ENCODE measurements at regions not wholly inside any gene's neighbourhood (a gene's known extent, or its start where the extent isn't known, plus 50 kb on each side); places are given as distances from the start of the nearest gene placed in this dataset.
"Not testable (repeated sequence)": the region's sequence is repeated elsewhere in the genome, so short reads cannot be mapped to it uniquely, and the experiment has no call there.

DNA sequence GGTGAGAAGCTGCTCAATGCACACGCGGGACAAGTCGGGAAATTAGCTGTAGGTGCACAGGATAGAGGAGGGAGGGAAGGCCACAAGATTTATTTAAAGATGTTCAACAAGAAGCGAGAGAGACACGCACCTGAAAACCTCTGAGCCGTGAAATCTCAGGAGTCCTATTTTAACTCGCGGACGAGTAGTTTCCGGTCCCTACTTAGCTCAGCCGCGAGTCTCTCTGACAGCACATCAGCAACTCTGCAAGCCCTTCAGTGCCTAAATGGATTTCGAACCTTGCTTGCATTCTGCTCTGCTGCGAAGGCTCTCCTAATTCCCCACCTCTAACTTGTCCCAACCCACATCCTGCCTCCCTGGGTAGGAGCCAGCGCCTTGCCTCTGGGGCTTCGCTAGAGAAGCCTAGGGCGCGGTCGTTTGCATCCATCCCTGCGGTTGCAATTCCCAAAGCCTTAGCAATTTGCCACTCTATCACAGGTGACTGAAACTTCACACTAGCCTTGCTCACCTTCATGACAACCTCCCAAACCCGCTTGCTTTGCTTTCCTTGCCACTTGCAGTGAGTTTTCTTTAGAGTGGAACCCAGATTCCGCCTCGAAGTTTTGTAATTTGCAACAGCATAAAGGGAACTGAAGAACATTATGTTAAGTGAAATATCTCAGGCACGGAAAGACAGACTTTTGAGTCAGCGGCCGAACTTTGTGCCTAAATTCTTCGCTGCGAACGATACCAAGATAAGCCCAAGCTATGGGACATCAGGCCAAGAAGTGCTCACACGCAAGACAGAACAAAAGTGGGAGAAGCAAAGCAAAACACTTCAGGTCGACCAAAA is 202.8 kb downstream of the KDM5D start:
- DNase-seq, result no peak

DNA sequence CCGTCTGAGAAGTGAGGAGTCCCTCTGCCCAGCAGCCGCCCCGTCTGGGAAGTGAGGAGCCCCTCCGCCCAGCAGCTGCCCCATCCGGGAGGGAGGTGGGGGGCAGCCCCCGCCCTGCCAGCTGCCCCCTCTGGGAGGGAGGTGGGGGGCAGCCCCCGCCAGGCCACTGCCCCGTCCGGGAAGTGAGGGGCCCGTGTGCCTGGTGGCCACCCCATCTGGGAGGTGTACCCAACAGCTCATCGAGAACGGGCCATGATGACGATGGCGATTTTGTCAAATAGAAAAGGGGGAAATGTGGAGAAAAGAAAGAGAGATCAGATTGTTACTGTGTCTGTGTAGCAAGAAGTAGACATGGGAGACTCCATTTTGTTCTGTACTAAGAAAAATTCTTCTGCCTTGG is 208.8 kb downstream of the KDM5D start:
- not testable (repeated sequence) for DNase-seq

- DNase-seq, result no peak
Observed at GRCh38 chrY:19521976-19522375, 222.6 kb downstream of the KDM5D start.

- no peak for DNase-seq
Observed at GRCh38 chrY:19503092-19503449, 241.5 kb downstream of the KDM5D start.

- DNase-seq, result no peak
Observed at GRCh38 chrY:19502169-19503091, 242.1 kb downstream of the KDM5D start.

GRCh38 chrY:19498556-19498955 is 246.0 kb downstream of the KDM5D start:
- no peak for DNase-seq

DNA sequence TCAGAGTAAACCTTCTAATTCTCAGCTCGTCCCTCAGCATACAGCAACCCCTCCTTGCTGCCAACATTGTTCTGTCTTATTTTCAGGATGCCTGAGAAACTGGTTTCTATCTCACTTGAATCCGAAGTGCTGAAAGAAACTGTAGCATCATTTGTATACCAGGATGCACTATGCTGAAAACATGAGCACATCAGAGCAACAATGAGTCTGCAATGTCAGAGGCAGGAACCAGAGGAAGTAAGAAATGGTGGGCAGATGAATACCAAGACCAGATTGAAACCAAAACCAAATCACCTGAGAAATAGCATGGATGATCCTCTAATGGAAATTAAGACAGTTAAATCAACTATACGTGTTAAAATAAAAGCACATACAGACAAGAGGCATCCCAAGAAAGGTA is 257.0 kb downstream of the KDM5D start:
- no peak for DNase-seq

GRCh38 chrY:19484997-19485396 is 259.5 kb downstream of the KDM5D start:
- DNase-seq, result no peak

GRCh38 chrY:19479141-19479540 is 265.4 kb downstream of the KDM5D start:
- DNase-seq, result no peak

DNA sequence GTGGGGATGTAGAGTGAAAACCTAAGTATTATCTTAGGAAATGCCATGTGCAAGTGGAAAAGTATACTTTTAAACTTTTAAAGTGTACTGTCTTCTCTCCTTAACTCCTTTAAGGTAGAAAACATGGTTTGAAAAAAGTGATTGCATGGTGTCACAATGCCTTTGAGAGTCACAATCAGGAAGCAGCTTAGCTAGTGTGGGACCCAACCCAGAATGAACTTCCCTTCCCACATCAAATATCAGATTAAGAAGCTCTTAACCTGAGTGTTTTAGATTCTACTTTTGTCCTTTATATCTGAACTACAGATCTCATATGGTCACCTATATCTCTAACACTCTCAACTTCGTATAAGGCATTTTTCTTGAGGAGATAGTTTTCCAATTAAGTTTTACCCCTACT is 266.6 kb downstream of the KDM5D start:
- no peak for DNase-seq

DNA sequence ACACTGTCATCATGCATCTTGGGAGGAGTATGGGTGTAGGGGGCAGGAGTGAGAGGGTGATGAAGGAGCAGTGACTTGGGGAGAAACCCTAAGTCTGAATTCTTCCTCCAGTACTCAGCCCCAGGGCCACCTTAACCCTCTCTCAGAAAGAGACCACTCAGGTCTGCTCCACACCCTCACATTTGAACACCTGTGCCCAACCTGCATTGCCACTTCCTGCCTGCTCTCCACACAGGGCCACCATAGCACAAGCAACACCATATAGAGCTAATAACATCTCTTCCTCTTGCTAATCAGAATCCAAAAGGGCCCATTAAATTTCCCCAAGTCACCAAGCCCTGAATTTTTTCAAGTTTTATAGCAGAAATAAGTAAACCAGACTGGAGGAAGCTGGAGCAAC is 278.7 kb downstream of the KDM5D start:
- DNase-seq, result no peak

DNA sequence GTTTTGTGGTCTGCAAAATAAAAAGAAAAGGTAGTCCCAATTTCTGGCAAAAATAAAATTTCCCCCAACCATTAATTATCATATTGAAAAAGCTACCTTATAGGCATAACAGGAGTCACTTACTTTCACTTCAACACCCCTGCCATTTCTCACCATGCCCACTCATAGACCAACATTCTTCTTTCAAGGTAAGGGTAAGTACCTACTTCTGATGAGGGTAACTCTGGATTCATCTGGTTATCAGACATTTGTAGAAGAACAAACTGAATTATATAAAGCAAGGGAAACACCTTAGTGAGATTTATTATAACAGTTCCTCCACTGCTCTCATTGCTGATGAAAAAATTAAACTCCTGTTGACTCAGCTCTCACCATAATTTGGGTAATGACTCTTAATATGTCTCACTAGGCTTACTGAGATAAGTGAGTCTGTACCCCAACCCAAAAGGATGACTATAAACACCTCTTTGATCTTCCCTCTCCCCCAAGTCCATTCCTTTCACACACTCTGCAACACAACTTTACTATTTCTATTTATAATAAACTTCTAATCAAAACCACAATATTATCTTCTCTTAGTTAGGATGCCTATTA is 287.6 kb downstream of the KDM5D start:
- no peak for DNase-seq

DNA sequence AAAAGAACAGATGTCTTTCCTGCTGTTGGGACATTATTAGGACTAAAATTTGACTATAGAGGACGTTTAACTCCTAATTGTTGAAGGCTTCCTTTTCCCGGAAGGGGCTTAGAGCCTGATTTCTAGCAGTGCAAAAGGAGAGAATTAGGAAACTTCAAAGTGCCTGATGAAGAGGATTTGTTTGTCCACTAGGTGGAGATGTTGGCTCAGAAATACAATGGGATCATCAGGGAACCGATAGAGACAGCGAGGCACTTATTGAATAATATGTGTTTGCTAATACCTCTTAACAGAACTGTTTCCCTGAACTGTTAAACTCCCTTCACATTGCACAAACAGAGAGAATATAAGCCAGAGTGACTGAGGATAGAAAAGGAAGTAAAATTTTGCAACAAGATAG is 311.5 kb downstream of the KDM5D start:
- DNase-seq, result peak in 6 of 56 donors; percentile 0

DNA sequence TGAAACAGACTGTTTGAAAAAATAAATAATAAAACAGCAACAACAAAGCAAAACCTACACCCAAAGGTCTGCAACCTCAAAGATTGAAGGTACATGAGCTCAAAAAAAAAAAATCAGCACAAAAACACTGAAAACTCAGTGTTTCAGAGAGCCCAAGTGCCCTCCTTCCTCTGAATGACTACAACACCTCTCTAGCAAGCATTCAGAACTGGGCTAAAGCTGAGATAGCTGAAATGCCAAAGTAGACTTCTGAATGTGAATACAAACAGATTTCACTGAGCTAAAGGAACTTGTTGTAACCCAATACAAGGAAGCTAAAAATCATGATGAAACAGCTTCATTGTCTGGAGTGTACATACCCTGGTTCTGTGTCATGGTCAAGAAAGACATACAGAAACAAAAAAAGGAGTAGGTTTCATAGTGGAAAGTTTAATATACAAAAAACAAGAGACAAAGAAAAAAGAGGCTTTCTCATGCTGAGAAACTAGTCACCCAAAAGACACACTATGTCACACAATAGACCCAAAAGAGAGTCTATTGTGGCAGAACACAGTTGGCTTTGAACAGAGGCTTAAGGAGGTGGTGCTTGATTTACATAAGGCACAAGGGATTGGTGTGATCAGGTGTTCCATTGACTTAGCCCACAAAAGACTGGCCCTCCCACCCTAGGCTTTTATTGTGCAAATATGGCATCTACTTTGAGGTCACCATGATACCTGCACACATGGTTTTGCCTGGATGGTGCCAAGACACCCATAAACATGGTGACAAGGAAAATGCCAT is 316.6 kb downstream of the KDM5D start:
- DNase-seq, result no peak

GRCh38 chrY:19427191-19427590 is 317.3 kb downstream of the KDM5D start:
- DNase-seq, result not testable (repeated sequence)

DNA sequence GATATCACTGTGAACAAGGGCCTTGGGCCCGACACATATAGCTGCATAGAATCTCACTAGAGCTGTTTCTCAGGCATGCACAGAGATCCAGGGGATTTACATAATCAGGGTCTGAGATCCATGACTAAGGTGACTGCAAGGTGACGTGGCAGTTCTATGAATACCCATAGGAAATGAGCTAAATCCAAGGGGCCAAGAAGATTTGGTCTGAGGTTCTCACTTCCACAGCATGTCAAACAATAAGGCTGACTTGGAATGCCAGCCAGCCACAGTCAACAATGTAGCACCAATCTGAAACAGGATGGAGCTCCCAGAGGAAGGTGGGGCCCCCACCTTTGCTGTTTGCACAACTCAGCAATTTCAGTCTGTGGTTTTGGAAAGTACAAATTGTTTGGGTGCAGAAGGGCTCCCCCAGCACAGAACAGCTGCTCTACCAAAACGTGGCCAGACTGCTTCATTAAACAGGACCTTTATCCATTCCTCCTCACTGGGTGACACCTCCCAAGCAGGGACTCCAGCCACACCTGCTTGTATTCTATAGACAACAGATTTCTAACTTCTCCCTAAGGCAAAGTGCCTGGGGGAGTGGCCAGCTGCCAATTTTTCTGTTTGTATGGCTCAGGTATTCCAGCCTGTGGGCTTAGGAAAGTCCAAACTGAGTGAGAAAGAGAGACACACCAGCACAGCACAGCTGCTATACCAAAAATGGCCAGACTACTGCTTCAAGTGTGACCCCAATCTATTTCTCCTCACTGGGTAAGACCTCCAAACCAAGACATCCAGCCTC is 333.4 kb downstream of the KDM5D start:
- DNase-seq, result no peak

GRCh38 chrY:19406246-19406645 is 338.3 kb downstream of the KDM5D start:
- no peak for DNase-seq

GRCh38 chrY:19405598-19405997 is 338.9 kb downstream of the KDM5D start:
- DNase-seq, result no peak

DNA sequence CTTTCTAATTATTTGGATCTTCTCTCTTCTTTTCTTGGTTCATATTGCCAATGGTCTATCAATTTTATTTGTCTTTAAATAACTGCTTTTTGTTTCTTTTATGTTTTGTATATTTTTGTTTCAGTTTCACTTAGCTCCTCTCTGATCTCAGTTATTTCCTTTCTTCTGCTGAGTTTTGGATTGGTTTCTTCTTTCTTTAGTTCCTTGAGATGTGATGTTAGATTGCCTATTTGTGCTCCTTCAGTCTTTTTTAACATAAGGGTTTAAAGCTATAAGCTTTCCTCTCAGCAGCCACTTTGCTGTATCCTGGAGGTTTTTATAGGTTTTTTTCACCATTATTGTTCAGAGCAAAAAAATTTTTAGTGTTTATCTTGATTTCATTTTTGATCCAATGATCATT is 351.6 kb downstream of the KDM5D start:
- DNase-seq, result no peak

DNA sequence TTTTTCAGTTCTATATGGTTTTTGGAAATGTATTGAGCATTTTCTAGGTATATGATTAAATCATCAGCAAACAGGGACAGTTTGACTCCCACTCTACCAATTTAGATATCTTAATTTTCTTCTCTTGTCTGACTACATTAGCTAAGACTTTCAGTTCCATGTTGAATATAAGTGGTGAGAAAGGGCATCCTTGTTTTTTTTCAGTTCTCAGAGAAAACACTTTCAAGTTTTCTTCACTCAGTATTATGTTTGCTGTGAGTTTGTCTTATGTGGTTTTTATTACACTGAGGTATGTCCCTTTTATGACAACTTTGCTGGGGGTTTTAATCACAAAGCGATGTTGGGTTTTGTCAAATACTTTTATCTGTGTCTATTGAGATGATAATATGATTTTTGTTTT is 352.6 kb downstream of the KDM5D start:
- no peak for DNase-seq

DNA sequence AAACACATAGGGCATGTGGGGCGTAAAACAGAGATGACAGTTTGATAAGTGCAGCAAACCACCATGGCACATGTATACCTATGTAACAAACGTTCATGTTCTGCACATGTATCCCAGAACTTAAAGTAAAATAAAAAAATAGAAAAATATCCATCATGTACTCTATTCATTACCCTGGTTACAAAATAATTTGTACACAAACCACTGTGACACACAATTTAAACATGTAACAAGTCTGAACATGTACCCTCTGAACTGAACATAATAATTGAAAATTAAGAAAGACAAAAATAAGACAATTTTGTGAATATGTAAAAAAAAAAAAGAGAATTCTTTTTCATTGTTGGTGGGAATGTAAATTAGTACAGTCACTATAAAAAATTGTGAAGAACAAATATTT is 379.2 kb downstream of the KDM5D start:
- DNase-seq, result no peak

All from amygdala (tissue), 56 donors.